ENCODE measurements at regions not wholly inside any gene's neighbourhood (a gene's known extent, or its start where the extent isn't known, plus 50 kb on each side); places are given as distances from the start of the nearest gene placed in this dataset.

GRCh38 chr10:44192435-44192834, 192.5 kb downstream of the CXCL12 start:
- TF ChIP-seq CTCF (IDR thresholded peaks at IDR 0.05; ENCODE audit: low read depth, low read length) (no peak), EZH2phosphoT487 (IDR thresholded peaks at IDR 0.05; ENCODE audit: low read depth) (no peak)
